GM12875 (cell line): ENCODE measurements at regions not wholly inside any gene's neighbourhood (a gene's known extent, or its start where the extent isn't known, plus 50 kb on each side); places are given as distances from the start of the nearest gene placed in this dataset.

Experiments
- H3K4me3 ChIP-seq: one replicate; pipeline ENCODE4 v1.5.1; 2011; ENCODE audit warnings: low read depth, low read length, control low read depth
- TF ChIP-seq, protein P1 (sequence below): IDR thresholded peaks from 2 replicates; pipeline ENCODE4 v1.5.1; 2011; ENCODE audit warnings: low read depth, mild to moderate bottlenecking, control low read depth, inconsistent platforms, low read length, moderate library complexity, borderline replicate concordance; ENCODE audit not compliant: insufficient read depth

DNA sequence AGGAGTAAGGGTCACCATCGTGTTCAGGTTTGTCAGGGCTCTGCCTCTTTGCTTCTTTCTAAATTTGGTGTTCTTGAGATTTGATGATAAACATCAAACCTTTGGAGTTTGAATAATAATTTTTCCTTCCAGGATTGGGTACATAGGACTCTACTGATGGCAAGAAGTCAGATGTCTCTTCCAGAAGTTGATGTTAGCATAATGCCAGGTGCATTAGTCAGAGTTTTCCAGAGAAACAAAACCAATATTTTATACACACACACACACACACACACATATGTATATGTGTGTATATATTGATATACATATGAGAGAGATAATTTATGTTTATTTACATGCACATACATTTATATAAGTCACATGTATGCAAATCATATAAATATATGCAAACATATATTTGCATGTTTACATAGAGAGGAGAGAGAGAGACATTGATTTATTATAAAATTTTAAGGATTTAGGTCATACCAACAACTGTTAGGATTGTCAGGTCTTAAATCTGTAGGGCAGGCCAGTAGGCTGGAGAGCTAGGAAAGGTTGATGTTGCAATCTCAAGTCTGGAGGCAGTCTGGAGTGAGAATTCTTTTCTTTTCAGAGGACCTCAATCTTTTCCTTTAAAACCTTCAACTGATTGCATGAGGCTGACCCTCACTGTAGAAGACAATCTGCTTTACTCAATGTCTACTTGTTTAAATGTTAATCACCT is 199.2 kb downstream of the HLX start:
- H3K4me3 ChIP-seq = no peak overlapping the region
- TF ChIP-seq, protein P1, sequence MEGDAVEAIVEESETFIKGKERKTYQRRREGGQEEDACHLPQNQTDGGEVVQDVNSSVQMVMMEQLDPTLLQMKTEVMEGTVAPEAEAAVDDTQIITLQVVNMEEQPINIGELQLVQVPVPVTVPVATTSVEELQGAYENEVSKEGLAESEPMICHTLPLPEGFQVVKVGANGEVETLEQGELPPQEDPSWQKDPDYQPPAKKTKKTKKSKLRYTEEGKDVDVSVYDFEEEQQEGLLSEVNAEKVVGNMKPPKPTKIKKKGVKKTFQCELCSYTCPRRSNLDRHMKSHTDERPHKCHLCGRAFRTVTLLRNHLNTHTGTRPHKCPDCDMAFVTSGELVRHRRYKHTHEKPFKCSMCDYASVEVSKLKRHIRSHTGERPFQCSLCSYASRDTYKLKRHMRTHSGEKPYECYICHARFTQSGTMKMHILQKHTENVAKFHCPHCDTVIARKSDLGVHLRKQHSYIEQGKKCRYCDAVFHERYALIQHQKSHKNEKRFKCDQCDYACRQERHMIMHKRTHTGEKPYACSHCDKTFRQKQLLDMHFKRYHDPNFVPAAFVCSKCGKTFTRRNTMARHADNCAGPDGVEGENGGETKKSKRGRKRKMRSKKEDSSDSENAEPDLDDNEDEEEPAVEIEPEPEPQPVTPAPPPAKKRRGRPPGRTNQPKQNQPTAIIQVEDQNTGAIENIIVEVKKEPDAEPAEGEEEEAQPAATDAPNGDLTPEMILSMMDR = no peak

DNA sequence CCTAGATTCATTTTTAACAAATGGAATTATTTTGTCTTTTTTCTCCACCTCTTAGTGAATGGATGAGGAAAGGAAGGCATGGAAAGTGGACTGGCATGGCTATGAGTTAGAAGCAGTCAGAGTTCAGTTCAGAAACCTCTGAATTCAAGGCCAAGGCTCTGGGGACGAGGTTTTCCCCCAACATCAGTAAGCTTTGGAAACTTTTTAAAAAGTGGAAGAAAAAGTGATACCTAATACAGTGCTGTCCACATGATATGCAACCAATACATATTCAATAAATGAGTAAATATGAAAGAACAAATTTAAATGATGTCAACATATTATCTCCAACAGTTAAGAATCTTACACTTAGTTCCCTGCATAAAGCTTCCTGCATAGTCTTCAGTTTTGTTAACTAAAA is 204.7 kb downstream of the HLX start:
- no peak overlapping the region for H3K4me3 ChIP-seq
- TF ChIP-seq, protein P1 = no peak

DNA sequence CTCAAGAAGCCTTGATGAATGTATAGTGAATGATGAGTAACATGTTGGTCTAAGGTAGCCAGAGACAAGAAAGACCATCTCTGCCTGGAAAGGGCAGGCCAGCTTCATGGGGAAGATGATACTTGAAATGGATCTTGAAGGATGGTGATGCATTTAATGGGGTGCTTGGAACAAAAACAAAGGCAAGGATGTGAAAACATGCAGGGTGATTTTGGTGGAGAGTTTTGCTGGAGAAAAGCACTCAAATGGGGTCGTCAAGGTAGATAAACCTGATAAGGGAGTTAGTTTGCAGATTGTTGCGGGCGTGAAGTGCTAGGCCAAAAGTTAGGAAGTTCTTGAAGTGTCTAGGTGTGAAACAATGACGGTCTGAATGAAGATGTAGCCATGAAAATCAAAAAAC is 205.4 kb downstream of the HLX start:
- TF ChIP-seq, protein P1 = no peak
- no peak overlapping the region for H3K4me3 ChIP-seq

DNA sequence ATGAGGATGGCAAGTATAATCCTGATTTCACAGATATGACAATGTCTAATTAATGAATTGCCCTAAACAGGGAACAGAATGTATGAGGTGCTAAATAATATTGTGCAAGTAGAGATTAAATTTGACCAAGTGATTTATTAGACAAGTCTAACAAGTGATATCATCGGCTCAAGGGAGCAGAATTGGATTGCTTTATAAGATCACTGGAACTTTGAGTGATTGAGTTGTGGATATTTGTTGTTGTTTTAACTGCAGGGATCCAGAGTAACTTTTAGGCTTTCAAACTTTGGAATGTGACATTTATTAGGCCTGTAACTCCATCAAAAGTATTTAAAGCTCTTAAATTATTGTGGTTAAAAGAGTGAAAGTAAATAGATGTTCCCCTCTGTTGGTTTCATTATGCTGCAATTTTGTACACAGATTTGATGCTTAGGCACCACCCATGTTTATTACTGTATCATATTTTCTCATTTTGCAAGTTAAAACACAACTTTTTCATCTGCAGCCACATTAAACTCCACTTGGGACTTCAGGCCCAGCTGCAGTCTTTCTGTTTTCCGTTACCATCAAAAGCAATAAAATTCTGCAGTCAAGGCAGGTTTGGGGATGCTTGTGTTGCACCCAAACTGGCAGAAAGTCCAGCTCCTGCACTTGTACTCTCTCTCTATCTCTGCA is 206.6 kb downstream of the HLX start:
- no peak overlapping the region for H3K4me3 ChIP-seq
- TF ChIP-seq, protein P1 = no peak

DNA sequence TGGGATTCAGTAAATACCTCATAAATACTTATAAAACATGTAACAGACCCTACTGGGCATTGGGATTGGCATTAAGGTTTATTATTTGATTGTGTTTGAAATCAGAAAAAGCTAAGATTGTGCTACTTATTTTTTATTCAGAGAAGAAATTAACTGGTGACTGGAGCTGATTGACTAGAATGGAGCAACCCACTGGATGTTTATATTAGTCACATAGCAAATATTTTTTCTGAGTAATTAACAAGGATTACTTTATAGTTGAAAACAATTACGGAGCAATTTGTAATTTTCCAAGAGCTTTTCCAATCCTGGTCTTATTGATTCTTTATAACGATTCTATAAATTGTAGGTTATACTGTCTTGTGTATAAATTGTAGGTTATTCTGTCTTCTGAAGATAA is 208.7 kb downstream of the HLX start:
- TF ChIP-seq, protein P1 = no peak
- no peak overlapping the region for H3K4me3 ChIP-seq

DNA sequence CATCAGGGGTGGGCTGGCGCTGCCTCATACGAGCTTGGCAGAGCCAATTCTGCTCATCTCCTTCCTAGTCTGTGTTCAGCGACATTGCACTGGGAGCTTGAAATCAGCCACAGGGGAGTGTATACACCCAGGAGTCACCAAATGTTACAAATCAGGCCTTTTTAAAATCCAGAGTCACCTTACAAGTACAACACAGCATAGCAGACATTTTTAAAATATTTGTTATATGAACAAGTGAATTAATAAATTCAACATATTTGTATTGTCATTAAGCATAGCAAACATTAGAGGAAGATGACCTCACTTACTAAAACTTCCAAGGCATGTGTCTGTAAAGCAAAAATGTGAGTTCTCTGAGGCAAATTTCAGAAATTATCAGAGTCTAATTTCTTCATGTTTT is 210.0 kb downstream of the HLX start:
- H3K4me3 ChIP-seq = no peak overlapping the region
- TF ChIP-seq, protein P1 = no peak

DNA sequence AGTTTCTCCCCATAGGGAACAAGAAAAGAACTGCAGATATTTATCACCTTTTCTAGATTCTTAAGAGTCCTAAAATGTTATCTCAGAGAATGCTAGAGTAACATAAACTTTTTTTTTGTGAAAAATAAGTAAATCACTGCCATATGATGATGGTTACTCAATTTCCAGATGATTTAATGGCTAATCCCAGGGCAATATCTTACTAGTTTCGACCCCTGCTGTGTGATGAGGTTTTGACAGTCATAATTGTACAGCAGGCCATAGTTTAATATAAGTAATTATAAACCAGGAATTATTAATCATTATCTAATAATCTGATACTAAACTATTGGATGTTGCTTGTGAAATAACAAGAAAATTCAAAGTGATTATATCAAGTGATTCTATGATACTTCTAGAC is 210.6 kb downstream of the HLX start:
- TF ChIP-seq, protein P1 = no peak
- H3K4me3 ChIP-seq = no peak overlapping the region
